ENCODE measurements at regions not wholly inside any gene's neighbourhood (a gene's known extent, or its start where the extent isn't known, plus 50 kb on each side); places are given as distances from the start of the nearest gene placed in this dataset.

GRCh38 chr19:28332351-28332750, 880.6 kb downstream of the UQCRFS1 start:
- TF ChIP-seq CTCF (IDR thresholded peaks at IDR 0.05): no peak
- no peak for TF ChIP-seq POLR2A (IDR thresholded peaks at IDR 0.05)

Measured in heart left ventricle (tissue), 13 donors.